ENCODE measurements at regions not wholly inside any gene's neighbourhood (a gene's known extent, or its start where the extent isn't known, plus 50 kb on each side); places are given as distances from the start of the nearest gene placed in this dataset.
A peak's percentile ranks its signal among the peaks of the same experiment; 100 is the strongest.

DNA sequence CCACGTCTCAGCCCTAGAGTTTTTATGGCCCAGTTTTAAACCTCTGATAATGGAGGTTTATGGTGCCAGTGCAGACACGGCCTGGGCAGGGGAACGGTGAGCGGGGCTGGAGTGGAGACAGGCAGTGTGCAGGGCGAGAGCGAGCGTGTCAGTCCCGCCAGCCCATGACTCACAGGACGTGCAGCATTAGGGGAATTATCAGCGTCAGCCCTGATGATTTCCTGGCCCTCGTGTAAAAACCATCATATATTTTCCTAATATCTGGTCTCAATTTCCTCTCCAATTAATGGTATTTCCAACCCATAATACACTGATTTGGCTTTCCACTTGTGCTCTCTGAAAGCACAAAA lies 104.6 kb upstream of the VSTM2B start:
- DNase-seq (ENCODE audit: low spot score) = no peak

- no peak for DNase-seq (ENCODE audit: low spot score)
Observed at GRCh38 chr19:29422047-29422446, 103.7 kb upstream of the VSTM2B start.

DNA sequence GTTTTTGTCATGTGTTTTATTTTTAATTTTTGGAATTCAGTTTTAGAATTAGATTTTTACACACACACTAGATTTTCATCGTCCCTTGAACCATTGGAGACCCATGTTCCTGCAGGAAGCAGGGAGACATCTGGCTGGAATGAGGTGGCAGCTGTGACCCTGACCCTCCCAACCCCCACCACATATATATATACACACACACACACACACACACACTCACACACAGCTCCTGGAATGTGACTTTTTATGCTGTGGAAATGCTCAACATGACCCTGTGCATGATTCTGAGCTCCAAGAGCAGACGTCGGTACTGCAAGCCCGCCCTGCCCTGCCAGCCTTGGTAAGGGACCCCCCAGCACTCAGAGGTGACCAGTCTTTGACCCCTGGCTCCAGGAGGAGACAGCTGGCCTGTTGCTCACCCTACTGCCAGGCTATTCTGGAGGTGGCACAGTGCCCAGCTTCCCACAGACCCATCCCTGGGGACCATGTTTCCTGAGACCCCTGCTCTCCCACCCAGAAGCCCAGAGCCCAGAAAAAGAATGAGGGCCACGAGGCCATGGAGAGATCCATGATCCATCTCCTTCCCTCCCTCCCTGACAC lies 103.2 kb upstream of the VSTM2B start:
- no peak for DNase-seq (ENCODE audit: low spot score)

GRCh38 chr19:29428071-29428470 lies 97.7 kb upstream of the VSTM2B start:
- no peak for DNase-seq (ENCODE audit: low spot score)

DNA sequence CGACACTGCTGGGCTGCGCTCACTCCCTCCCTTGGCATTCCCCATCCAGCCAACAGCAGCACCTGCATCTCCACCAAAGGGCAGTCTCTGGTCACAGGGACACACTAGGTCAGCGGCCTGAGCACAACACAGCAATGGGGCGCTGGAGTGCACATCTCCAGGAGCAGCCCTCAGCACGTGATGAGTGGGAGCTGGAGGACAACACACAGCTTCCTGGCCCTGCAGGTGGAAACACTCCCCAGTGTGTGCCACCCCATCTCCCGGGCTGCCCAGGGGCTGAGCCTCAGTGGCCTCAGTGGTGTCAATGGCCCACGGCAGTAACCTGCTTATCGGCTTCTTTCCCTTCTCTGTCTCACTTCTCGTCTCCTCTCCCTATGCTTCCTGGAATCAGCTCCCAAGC lies 96.8 kb upstream of the VSTM2B start:
- DNase-seq (ENCODE audit: low spot score) = no peak

DNA sequence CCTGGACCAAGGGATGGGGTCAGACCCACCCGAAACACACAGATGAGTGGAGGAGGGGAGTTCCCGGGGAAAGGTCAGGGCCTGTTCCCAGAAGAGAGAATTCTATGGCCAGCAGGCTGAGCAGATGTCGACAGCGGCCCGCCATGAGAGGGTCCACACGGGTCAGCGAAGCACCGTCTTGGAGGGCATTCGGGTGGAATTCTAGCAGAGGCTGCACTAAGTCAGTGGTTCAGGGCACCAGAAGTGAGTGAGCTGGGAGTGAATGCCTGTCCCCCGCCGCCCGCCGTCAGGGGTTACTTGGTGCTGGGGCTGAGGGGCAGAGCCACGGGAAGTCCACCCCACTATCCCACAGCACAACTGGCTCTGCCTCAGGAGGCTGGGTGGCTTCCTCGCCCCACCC lies 96.2 kb upstream of the VSTM2B start:
- DNase-seq (ENCODE audit: low spot score) = no peak

DNA sequence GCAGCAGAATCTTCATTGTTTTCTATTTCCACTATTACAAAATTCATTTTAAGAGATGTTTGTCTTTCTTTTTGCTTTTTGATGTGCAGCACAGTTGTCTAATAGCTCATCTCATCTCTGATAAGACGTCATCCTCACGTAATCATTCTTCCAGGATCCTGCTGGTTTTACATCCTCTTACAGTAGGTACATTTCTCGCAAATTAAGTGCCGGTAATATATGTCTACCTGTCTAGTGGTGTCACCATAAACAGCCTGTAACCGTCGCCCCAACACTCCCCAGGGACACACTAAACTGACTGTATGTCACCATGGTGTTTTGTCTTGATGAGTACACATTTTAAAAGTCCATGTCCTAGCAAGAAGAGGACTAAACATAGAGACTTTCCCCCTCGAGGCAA lies 94.5 kb upstream of the VSTM2B start:
- DNase-seq (ENCODE audit: low spot score) = no peak

GRCh38 chr19:29432677-29433076 lies 93.1 kb upstream of the VSTM2B start:
- DNase-seq (ENCODE audit: low spot score) = no peak

DNA sequence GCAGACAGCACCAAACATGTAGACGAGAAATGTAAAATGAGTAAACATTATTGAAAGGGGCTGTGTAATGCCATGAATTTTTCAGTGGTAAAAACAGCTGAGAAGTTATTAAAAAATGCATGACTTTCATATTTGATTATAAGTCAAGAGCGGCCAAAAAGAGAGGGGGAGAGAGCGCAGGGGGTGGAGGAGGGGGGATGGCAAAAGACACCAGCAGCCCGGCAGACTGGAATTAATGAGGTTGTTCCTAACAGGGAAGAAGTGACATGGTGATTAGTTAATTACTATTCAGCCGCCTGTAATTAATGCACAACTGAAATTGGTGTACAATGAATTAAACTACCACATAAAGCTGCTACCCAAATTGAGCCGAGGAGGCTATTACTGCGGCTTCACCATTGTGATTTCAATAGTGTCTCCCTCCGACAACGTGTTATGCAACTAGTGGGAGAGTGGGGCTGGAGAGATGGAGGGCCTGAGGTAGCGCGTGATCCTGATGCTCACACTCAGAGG lies 89.1 kb upstream of the VSTM2B start:
- no peak for DNase-seq (ENCODE audit: low spot score)

- DNase-seq (ENCODE audit: low spot score) = no peak
Observed at GRCh38 chr19:29439021-29439420, 86.8 kb upstream of the VSTM2B start.

DNA sequence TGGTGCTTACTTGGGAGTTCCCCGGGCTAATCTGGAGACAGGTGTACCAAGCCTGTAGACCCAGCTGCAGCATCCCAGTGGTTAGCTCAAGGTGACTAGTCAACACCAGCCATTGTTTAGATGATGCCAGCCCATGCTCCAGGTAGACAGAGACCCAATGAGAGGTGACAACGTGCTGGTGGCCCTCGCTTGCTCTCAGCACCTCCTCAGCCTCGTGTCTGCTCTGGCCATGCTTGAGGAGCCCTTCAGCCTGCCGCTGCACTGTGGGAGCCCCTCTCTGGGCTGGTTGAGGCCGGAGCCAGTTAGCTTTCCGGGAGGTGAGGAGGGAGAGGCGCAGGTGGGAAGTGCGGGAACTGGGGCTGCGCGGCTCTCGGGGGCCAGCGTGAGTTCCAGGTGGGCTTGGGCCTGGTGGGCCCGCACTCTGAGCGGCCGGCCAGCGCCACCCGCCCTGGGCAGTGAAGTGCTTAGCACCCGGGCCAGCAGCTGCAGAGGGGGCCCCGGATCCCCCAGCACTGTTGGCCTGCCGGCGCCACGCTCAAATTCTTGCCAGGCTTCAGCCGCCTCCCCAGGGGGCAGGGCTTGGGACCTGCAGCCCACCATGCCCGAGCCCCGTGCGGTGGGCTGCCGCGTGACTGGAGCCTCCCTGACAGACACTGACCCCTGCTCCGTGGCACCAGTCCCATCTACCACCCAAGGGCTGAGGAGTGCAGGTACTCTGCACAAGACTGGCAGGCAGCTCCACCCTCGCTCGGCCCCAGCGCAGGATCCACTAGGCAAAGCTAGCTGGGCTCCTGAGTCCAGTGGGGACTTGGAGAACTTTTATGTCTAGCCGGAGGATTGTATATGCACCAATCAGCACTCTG lies 85.9 kb upstream of the VSTM2B start:
- DNase-seq (ENCODE audit: low spot score) = peak; percentile 84

- DNase-seq (ENCODE audit: low spot score) = peak; percentile 59
Observed at GRCh38 chr19:29442094-29442493, 83.7 kb upstream of the VSTM2B start.

GRCh38 chr19:29442910-29443309 lies 82.9 kb upstream of the VSTM2B start:
- DNase-seq (ENCODE audit: low spot score) = peak; percentile 76

GRCh38 chr19:29445246-29445645 lies 80.5 kb upstream of the VSTM2B start:
- no peak for DNase-seq (ENCODE audit: low spot score)

DNA sequence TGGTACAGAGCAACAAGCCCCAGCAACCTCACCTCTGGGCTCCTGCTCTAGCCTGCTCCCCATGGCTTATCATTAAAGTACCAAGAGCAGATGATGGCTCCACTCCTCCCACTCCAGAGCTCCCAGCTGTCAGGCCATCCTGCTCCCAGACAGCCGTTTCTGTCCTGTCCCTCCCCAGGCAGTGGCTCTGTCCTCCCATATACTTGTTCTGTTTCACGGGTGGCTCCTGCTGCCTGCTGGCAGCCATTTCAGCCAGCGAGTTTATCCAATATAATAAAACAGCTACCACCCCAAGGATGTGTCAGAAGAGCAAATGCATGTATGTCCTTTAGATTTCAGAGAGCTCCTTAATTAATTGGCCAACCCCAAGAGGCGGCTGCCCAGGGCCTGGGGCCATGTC lies 79.4 kb upstream of the VSTM2B start:
- no peak for DNase-seq (ENCODE audit: low spot score)

DNA sequence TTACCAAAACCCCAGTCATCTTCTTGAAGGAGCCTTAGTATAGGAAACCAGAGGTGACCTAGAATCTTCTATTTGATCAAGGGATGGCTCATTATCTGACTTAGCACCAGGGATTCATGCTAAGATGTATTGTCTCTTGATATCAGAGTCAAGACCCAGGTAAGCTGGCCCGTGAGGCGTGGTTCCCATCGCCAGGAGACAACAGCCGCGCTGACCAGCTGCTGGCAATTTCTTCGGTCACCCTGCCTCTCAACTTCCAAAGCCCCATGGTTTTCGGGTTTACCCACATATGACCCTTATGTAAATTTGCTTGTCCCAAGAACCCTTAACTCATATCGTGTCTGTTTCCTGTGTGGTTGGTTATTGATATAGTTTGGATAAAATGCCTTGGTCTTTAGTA lies 77.7 kb upstream of the VSTM2B start:
- peak; percentile 68 for DNase-seq (ENCODE audit: low spot score)

GRCh38 chr19:29449371-29449770 lies 76.4 kb upstream of the VSTM2B start:
- DNase-seq (ENCODE audit: low spot score) = no peak

GRCh38 chr19:29450306-29450705 lies 75.5 kb upstream of the VSTM2B start:
- DNase-seq (ENCODE audit: low spot score) = no peak

DNA sequence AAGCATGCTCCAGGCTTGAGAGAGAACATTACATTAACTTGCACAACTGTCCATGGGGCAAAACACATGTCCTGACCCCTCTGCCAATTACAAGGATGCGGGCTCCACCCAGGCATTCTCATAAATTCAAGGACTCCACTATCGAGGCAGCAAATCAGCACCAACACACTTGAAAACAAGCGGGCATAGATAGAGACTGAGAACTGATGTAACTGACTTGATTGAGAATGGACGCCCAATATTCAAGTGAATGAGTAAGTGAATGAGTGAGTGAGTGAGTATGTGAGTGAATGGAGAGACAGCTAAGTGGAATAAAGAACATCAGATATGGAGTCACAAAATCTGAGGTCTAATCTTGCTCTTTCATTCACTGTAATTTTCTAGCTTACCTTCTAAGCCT lies 75.0 kb upstream of the VSTM2B start:
- no peak for DNase-seq (ENCODE audit: low spot score)

DNA sequence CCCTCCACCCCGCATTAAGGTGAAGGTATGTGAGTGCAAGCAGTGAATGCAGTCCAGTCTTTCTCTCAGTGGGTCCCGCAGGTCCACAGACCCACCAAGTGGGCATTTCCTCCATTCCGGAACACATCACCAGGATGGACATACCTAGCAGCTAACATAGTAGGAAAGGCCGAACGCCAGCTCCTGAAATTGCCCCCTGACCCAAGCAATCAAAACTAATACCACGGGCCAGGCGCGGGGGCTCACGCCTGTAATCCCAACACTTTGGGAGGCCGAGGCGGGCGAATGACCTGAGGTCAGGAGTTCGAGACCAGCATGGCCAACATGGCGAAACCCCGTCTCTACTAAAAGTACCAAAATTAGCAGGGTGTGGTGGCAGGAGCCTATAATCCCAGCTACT lies 71.7 kb upstream of the VSTM2B start:
- DNase-seq (ENCODE audit: low spot score) = peak; percentile 74

- no peak for DNase-seq (ENCODE audit: low spot score)
Observed at GRCh38 chr19:29457413-29457812, 68.4 kb upstream of the VSTM2B start.

DNA sequence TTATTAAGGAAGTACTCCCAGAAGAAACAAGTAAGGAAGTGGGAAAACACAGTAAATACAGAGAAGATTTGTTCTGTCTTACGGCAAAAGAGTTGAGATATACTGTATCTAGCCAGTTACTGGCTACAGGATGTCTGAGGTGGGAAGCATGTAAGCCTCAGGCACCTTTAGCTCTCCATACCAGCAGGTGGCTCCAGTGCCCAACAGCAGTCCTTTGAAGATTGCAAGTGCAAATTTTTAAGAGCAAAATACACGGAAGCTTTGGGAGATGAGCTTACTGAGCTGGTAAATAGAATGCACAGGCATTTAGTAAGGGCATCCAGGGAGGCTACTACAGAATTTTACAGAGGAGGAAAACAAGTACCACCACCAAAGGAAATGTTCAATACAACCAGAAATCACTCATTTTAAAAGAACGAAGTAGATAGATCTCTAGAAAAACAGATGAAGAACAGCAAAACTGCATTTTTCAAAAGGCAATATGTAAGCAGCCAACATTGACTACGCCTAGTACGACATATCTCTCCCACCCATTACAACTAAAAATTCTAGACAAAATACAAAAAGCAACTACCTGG lies 57.9 kb upstream of the VSTM2B start:
- no peak for DNase-seq (ENCODE audit: low spot score)

DNA sequence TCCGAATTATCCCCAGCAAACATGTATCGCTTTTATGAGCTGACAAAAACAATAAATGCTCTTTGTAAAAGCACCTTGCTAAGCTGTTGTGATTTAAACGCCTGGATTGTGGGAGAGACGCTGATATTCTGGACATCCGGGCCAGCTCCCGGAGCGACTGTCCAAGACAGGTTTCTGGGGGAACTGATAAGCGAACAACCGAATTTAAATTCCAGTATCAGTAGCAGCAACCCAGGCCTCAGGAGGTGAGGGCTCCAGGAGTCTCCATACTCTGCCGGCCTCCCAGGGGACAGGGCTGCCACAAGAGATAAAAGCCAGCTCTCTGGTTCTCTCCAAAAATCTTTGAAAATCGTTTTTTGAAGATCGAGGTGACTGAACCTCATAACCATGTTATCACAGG lies 50.3 kb upstream of the VSTM2B start:
- no peak for DNase-seq (ENCODE audit: low spot score)

All from mesenteric fat pad (tissue), 1 donor.